Epithelial cell of esophagus (primary cell): ENCODE measurements at regions not wholly inside any gene's neighbourhood (a gene's known extent, or its start where the extent isn't known, plus 50 kb on each side); places are given as distances from the start of the nearest gene placed in this dataset.
"Not testable (repeated sequence)": the region's sequence is repeated elsewhere in the genome, so short reads cannot be mapped to it uniquely, and the experiment has no call there.

ENCODE experiments used
- DNase-seq: peaks from one replicate; pipeline ENCODE4 v3.0.0; 2010; ENCODE audit warnings: low read depth
- H3K4me3 ChIP-seq: 2 replicates; pipeline ENCODE4 v1.5.1; 2011; ENCODE audit warnings: mild to moderate bottlenecking, low read length, control low read depth
- CTCF ChIP-seq: IDR thresholded peaks from 2 replicates; pipeline ENCODE4 v1.5.1; 2011; ENCODE audit warnings: low read depth, mild to moderate bottlenecking, low read length, control low read depth, inconsistent platforms; ENCODE audit not compliant: insufficient read depth; ENCODE audit errors: missing control alignments

- no peak overlapping the region for H3K4me3 ChIP-seq
- DNase-seq = no peak
- no peak for TF ChIP-seq CTCF
Measured at GRCh38 chr1:54475357-54475881, 69.2 kb upstream of the SSBP3 start.

GRCh38 chr1:54474310-54475251, 68.4 kb upstream of the SSBP3 start:
- TF ChIP-seq CTCF = no peak
- H3K4me3 ChIP-seq = no peak overlapping the region
- no peak for DNase-seq

- TF ChIP-seq CTCF = no peak
- no peak overlapping the region for H3K4me3 ChIP-seq
- DNase-seq = no peak
Measured at GRCh38 chr1:54471588-54471987, 65.4 kb upstream of the SSBP3 start.

- DNase-seq, H3K4me3 ChIP-seq: not testable (repeated sequence)
Measured at GRCh38 chr1:54469444-54469843, 63.2 kb upstream of the SSBP3 start.

GRCh38 chr1:54468288-54469084, 62.3 kb upstream of the SSBP3 start:
- not testable (repeated sequence) for DNase-seq

GRCh38 chr1:54465351-54465811, 59.2 kb upstream of the SSBP3 start:
- H3K4me3 ChIP-seq = no peak overlapping the region
- no peak for DNase-seq
- no peak for TF ChIP-seq CTCF

More at GRCh38 chr1:54468288-54469084, 62.3 kb upstream of the SSBP3 start:
- H3K4me3 ChIP-seq = not testable (repeated sequence)

- DNase-seq = no peak
- no peak for TF ChIP-seq CTCF
- H3K4me3 ChIP-seq = no peak overlapping the region
Measured at GRCh38 chr1:54464477-54465146, 58.4 kb upstream of the SSBP3 start.
